CD4-positive, alpha-beta memory T cell (primary cell): ENCODE measurements at regions not wholly inside any gene's neighbourhood (a gene's known extent, or its start where the extent isn't known, plus 50 kb on each side); places are given as distances from the start of the nearest gene placed in this dataset.

ENCODE experiments used
- CTCF ChIA-PET: fragments of 350-600 bp; sonication (Branson Sonifier 250); formaldehyde crosslinking; loops from one replicate; lab custom pipeline; 2021; ENCODE audit warnings: inconsistent platforms; ENCODE audit not compliant: partially characterized antibody; lab: Charles Lee
- POLR2A ChIA-PET: fragments of 350-600 bp; sonication (Branson Sonifier 250); formaldehyde crosslinking; loops from one replicate; lab custom pipeline; 2021; ENCODE audit not compliant: partially characterized antibody; lab: Charles Lee
- DNase-seq, 5 donors: peaks; one replicate each; pipeline versions ENCODE4 v3.0.0 to v3.0.0-alpha.2; 2020 to 2022; ENCODE audit warnings: mixed read lengths in 1 of 5
- H3K27ac ChIP-seq: one replicate; pipeline ENCODE4 v1.7.0; 2013; ENCODE audit warnings: low read depth, low read length
- H3K27me3 ChIP-seq: 2 replicates; pipeline ENCODE4 v1.7.0; 2013; ENCODE audit warnings: mild to moderate bottlenecking, low read length, moderate library complexity; ENCODE audit not compliant: insufficient read depth
- H3K36me3 ChIP-seq: 2 replicates; pipeline ENCODE4 v1.7.0; 2013; ENCODE audit warnings: mild to moderate bottlenecking, low read length, moderate library complexity; ENCODE audit not compliant: insufficient read depth
- H3K4me1 ChIP-seq: 2 replicates; pipeline ENCODE4 v1.7.0; 2013; ENCODE audit warnings: mild to moderate bottlenecking, low read length, moderate library complexity; ENCODE audit not compliant: insufficient read depth
- H3K4me3 ChIP-seq, 2 donors: one replicate each; pipeline ENCODE4 v1.7.0; 2013; ENCODE audit warnings: low read length in 2 of 2, mild to moderate bottlenecking in 1 of 2
- H3K9me3 ChIP-seq, 2 donors: one replicate each; pipeline ENCODE4 v1.7.0; 2013; ENCODE audit warnings: low read length in 2 of 2, control low read depth in 1 of 2; ENCODE audit not compliant: control insufficient read depth in 1 of 2
- H3K27ac Mint-ChIP-seq, 7 donors: one replicate each; pipeline ENCODE4 v1.8.0; 2020 to 2021; ENCODE audit warnings: mixed read lengths in 7 of 7, mild to moderate bottlenecking in 6 of 7, inconsistent platforms in 3 of 7, moderate library complexity in 3 of 7
- H3K27me3 Mint-ChIP-seq, 2 donors: one replicate each; pipeline ENCODE4 v1.8.0; 2020 to 2021; ENCODE audit warnings: mixed read lengths in 2 of 2
- H3K36me3 Mint-ChIP-seq, 2 donors: one replicate each; pipeline ENCODE4 v1.8.0; 2020 to 2021; ENCODE audit warnings: mixed read lengths in 2 of 2, inconsistent platforms in 1 of 2, mild to moderate bottlenecking in 1 of 2
- H3K4me1 Mint-ChIP-seq, 4 donors: one replicate each; pipeline ENCODE4 v1.8.0; 2020 to 2021; ENCODE audit warnings: mixed read lengths in 4 of 4, mild to moderate bottlenecking in 1 of 4
- H3K4me3 Mint-ChIP-seq, 8 donors: one replicate each; pipeline ENCODE4 v1.8.0; 2020 to 2021; ENCODE audit warnings: mixed read lengths in 8 of 8, mild to moderate bottlenecking in 7 of 8, moderate library complexity in 6 of 8, inconsistent platforms in 3 of 8
- H3K9me3 Mint-ChIP-seq, 8 donors: one replicate each; pipeline ENCODE4 v1.8.0; 2020 to 2021; ENCODE audit warnings: mixed read lengths in 8 of 8, mild to moderate bottlenecking in 5 of 8, inconsistent platforms in 3 of 8, moderate library complexity in 1 of 8
- intact Hi-C: fragments of 100-400 bp; cut with micrococcal nuclease; formaldehyde crosslinking; loops from one replicate; pipeline ENCODE4 v1.15.1; 2023

GRCh38 chr11:128398517-128399250 is 188.7 kb downstream of the ETS1 start:
- no peak overlapping the region for H3K4me3 Mint-ChIP-seq
- no peaks in the 10 kb centered on the region for H3K27me3 ChIP-seq
- CTCF ChIA-PET: no interaction called here
- H3K9me3 ChIP-seq: no peaks in the 10 kb centered on the region
- H3K9me3 Mint-ChIP-seq: no peaks in the 10 kb centered on the region
- no peak overlapping the region for H3K4me3 ChIP-seq
- no peaks in the 10 kb centered on the region for H3K27me3 Mint-ChIP-seq
- no peaks in the 10 kb centered on the region for H3K36me3 Mint-ChIP-seq
- DNase-seq: no peak
- intact Hi-C loops: no loop called here
- H3K4me1 ChIP-seq: no peaks in the 10 kb centered on the region
- no peaks in the 10 kb centered on the region for H3K36me3 ChIP-seq
- H3K4me1 Mint-ChIP-seq: peaks cover 7 to 21% (median 17%) of the 10 kb centered on the region in 4 donors
- H3K27ac ChIP-seq: no peak overlapping the region
- POLR2A ChIA-PET: interaction anchor here (1.1 kb wide), 1 partner anchor 41 kb away, joined by 3 read pairs; no protein-coding TSS in a partner anchor
- peak overlapping the region in 1 of 7 donors; percentile 3 for H3K27ac Mint-ChIP-seq

GRCh38 chr11:128397362-128397761 is 190.0 kb downstream of the ETS1 start:
- CTCF ChIA-PET: interaction anchor here (1.0 to 1.3 kb wide), 2 partner anchors 22 to 455 kb away, joined by 3 read pairs; no protein-coding TSS in a partner anchor
- no peak overlapping the region for H3K27ac ChIP-seq
- POLR2A ChIA-PET: interaction anchor here (1.2 kb wide), 1 partner anchor 9 kb away, joined by 4 read pairs; no protein-coding TSS in a partner anchor

GRCh38 chr11:128394431-128395089 is 192.8 kb downstream of the ETS1 start:
- no peak for DNase-seq

More at GRCh38 chr11:128397362-128397761, 190.0 kb downstream of the ETS1 start:
- H3K9me3 Mint-ChIP-seq: no peaks in the 10 kb centered on the region
- DNase-seq: no peak
- no peak overlapping the region for H3K4me3 Mint-ChIP-seq
- peaks cover 11 to 25% (median 15%) of the 10 kb centered on the region in 4 donors for H3K4me1 Mint-ChIP-seq
- Histone ChIP-seq H3K4me3 (no peak overlapping the region), H3K4me1 (no peaks in the 10 kb centered on the region), H3K27me3 (no peaks in the 10 kb centered on the region), H3K36me3 (no peaks in the 10 kb centered on the region), H3K9me3 (no peaks in the 10 kb centered on the region)
- peak overlapping the region in 1 of 7 donors; percentile 63 for H3K27ac Mint-ChIP-seq
- no peaks in the 10 kb centered on the region for H3K27me3 Mint-ChIP-seq
- intact Hi-C loops: no loop called here
- no peaks in the 10 kb centered on the region for H3K36me3 Mint-ChIP-seq

GRCh38 chr11:128392259-128392658 is 195.1 kb downstream of the ETS1 start:
- CTCF ChIA-PET: interaction anchor here (4.0 kb wide), 1 partner anchor 10 kb away, joined by 15 read pairs; no protein-coding TSS in a partner anchor

More at GRCh38 chr11:128394431-128395089, 192.8 kb downstream of the ETS1 start:
- POLR2A ChIA-PET: interaction anchor here (1.0 kb wide), 1 partner anchor 67 kb away, joined by 3 read pairs; no protein-coding TSS in a partner anchor
- peaks cover 8 to 23% (median 14%) of the 10 kb centered on the region in 4 donors for H3K4me1 Mint-ChIP-seq
- Histone ChIP-seq H3K36me3 (no peaks in the 10 kb centered on the region), H3K9me3 (no peaks in the 10 kb centered on the region), H3K4me1 (no peaks in the 10 kb centered on the region), H3K27ac (no peak overlapping the region), H3K4me3 (no peak overlapping the region), H3K27me3 (no peaks in the 10 kb centered on the region)
- no peaks in the 10 kb centered on the region for H3K9me3 Mint-ChIP-seq
- intact Hi-C loops: no loop called here
- no peak overlapping the region for H3K4me3 Mint-ChIP-seq
- H3K27me3 Mint-ChIP-seq: no peaks in the 10 kb centered on the region
- CTCF ChIA-PET: interaction anchor here (4.0 kb wide), 1 partner anchor 7 kb away, joined by 15 read pairs; no protein-coding TSS in a partner anchor
- H3K27ac Mint-ChIP-seq: peak overlapping the region in 1 of 7 donors; percentile 46
- H3K36me3 Mint-ChIP-seq: no peaks in the 10 kb centered on the region

DNA sequence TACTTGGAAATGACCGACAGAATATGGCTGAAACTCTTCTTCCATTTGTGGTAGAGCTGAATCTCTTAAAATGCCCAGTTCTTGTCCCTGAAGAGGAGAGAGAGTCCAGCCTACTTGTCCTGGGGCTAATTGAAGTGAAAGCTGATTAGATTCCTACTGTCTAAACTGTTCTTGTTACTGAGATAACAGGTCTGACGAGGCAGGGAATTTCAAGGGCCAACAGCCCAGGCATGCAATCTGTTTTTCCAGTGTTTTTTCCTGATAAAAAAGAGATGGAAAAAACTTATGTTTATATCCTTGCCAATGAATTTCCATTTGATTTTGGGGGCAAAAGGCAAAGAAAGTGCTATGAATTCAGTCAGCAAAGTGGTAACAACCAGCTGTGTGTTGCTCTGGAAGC is 195.5 kb downstream of the ETS1 start:
- ChIA-PET POLR2A (no interaction called here), CTCF (interaction anchor here (4.0 kb wide), 1 partner anchor 10 kb away, joined by 15 read pairs; no protein-coding TSS in a partner anchor)
- intact Hi-C loops: no loop called here
- H3K27ac ChIP-seq: no peak overlapping the region
- no peaks in the 10 kb centered on the region for H3K27me3 ChIP-seq
- H3K4me1 ChIP-seq: no peaks in the 10 kb centered on the region
- Mint-ChIP-seq H3K4me1 (peaks cover 5 to 16% (median 14%) of the 10 kb centered on the region in 4 donors), H3K36me3 (no peaks in the 10 kb centered on the region), H3K9me3 (no peaks in the 10 kb centered on the region), H3K27me3 (no peaks in the 10 kb centered on the region), H3K27ac (no peak overlapping the region), H3K4me3 (no peak overlapping the region)
- H3K36me3 ChIP-seq: no peaks in the 10 kb centered on the region
- no peak for DNase-seq
- H3K9me3 ChIP-seq: no peaks in the 10 kb centered on the region
- no peak overlapping the region for H3K4me3 ChIP-seq

More at GRCh38 chr11:128392259-128392658, 195.1 kb downstream of the ETS1 start:
- DNase-seq: no peak
- no peaks in the 10 kb centered on the region for H3K9me3 Mint-ChIP-seq
- POLR2A ChIA-PET: no interaction called here
- no peak overlapping the region for H3K27ac Mint-ChIP-seq
- Histone ChIP-seq H3K27me3 (no peaks in the 10 kb centered on the region), H3K9me3 (no peaks in the 10 kb centered on the region), H3K27ac (no peak overlapping the region), H3K36me3 (no peaks in the 10 kb centered on the region), H3K4me3 (no peak overlapping the region), H3K4me1 (no peaks in the 10 kb centered on the region)
- peaks cover 1 to 17% (median 13%) of the 10 kb centered on the region in 4 donors for H3K4me1 Mint-ChIP-seq
- H3K4me3 Mint-ChIP-seq: no peak overlapping the region
- intact Hi-C loops: no loop called here
- H3K36me3 Mint-ChIP-seq: no peaks in the 10 kb centered on the region
- no peaks in the 10 kb centered on the region for H3K27me3 Mint-ChIP-seq

GRCh38 chr11:128390246-128390645 is 197.1 kb downstream of the ETS1 start:
- Histone ChIP-seq H3K27me3 (no peaks in the 10 kb centered on the region), H3K4me1 (no peaks in the 10 kb centered on the region), H3K4me3 (no peak overlapping the region), H3K36me3 (no peaks in the 10 kb centered on the region), H3K27ac (no peak overlapping the region), H3K9me3 (no peaks in the 10 kb centered on the region)
- intact Hi-C loops: no loop called here
- peaks cover 0 to 3% (median 0%) of the 10 kb centered on the region in 8 donors for H3K9me3 Mint-ChIP-seq
- H3K27me3 Mint-ChIP-seq: no peaks in the 10 kb centered on the region
- POLR2A ChIA-PET: interaction anchor here (0.8 kb wide), 1 partner anchor 10 kb away, joined by 4 read pairs; no protein-coding TSS in a partner anchor
- H3K4me3 Mint-ChIP-seq: no peak overlapping the region
- H3K36me3 Mint-ChIP-seq: no peaks in the 10 kb centered on the region
- no peak for DNase-seq
- CTCF ChIA-PET: interaction anchor here (4.0 kb wide), 1 partner anchor 12 kb away, joined by 15 read pairs; no protein-coding TSS in a partner anchor
- H3K27ac Mint-ChIP-seq: no peak overlapping the region
- peaks cover 5 to 17% (median 16%) of the 10 kb centered on the region in 4 donors for H3K4me1 Mint-ChIP-seq
